ENCODE measurements at regions not wholly inside any gene's neighbourhood (a gene's known extent, or its start where the extent isn't known, plus 50 kb on each side); places are given as distances from the start of the nearest gene placed in this dataset.
"Not testable (repeated sequence)": the region's sequence is repeated elsewhere in the genome, so short reads cannot be mapped to it uniquely, and the experiment has no call there.

DNA sequence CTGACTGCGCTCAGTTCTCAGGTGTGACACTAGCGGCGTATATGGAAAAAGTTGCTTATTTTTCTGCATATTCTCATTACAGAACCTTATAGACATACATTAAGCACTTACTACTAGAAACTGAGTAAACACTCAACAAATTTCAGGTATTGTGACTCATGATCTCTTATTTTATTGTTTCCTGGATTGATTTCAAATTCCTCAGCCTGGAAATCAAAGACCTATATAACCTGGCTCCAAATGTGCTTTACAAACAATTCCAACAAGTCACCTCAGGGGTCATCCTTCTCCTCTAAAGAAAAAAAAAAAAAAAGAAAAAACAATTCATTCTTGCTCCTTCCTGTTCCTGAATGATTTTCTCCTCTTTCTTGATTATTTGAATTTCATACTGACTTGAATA is 152.3 kb downstream of the ADAM29 start:
- in situ Hi-C loops (cut with HindIII; ENCODE audit: low sequenced_read_pairs) = no loop called here
- no peak overlapping the region for H3K4me3 ChIP-seq (ENCODE audit: low read depth, low read length)

DNA sequence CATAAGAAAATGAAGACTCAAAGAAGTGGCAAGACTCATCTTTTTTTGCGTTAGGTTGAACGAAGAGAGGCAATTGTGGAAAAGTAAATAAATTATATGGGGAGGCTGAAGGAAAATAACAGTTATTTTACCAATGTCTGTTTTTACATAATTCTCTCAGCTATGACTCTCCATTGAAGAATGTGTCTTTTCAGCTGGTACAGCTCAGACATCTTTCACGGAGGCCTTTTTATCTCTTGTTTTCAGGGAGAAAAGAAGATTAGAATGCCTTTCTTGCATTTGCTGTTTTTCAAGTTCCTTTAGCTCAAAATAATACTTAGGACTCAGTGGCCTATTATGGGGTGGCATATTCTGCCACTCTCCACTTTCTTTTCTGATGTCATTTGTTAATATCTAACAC is 153.0 kb downstream of the ADAM29 start:
- peak; percentile 12 for DNase-seq (ENCODE audit: low read depth, low spot score)

More for the DNA sequence above, 152.3 kb downstream of the ADAM29 start:
- DNase-seq (ENCODE audit: low read depth, low spot score) = no peak
- TF ChIP-seq, protein P1, sequence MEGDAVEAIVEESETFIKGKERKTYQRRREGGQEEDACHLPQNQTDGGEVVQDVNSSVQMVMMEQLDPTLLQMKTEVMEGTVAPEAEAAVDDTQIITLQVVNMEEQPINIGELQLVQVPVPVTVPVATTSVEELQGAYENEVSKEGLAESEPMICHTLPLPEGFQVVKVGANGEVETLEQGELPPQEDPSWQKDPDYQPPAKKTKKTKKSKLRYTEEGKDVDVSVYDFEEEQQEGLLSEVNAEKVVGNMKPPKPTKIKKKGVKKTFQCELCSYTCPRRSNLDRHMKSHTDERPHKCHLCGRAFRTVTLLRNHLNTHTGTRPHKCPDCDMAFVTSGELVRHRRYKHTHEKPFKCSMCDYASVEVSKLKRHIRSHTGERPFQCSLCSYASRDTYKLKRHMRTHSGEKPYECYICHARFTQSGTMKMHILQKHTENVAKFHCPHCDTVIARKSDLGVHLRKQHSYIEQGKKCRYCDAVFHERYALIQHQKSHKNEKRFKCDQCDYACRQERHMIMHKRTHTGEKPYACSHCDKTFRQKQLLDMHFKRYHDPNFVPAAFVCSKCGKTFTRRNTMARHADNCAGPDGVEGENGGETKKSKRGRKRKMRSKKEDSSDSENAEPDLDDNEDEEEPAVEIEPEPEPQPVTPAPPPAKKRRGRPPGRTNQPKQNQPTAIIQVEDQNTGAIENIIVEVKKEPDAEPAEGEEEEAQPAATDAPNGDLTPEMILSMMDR (IDR thresholded peaks at IDR 0.05; ENCODE audit: low read depth, low read length) = no peak

DNA sequence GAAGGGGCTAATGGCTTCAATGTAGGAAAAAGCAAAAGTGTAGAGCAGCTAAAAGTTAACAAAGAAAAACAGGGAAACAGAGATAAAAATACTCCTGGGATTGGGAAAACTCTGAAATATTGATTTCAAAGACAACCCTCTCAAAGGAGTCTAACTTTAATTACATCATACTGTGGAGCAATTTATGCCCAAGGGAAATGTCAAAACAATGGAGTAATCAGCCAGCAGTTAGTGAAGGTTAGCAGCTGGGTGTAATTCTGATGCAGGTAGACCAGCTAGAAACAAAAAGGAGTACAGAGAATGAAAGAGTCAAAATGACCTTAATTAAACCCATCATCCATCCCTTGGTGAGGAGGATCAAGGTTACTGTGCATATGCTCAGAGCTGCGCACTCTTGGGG is 169.0 kb downstream of the ADAM29 start:
- in situ Hi-C loops (cut with HindIII; ENCODE audit: low sequenced_read_pairs) = no loop called here
- TF ChIP-seq, protein P1 (IDR thresholded peaks at IDR 0.05; ENCODE audit: low read depth, low read length) = no peak
- DNase-seq (ENCODE audit: low read depth, low spot score) = no peak
- H3K4me3 ChIP-seq (ENCODE audit: low read depth, low read length) = no peak overlapping the region

More for the DNA sequence above, 153.0 kb downstream of the ADAM29 start:
- in situ Hi-C loops (cut with HindIII; ENCODE audit: low sequenced_read_pairs) = no loop called here
- H3K4me3 ChIP-seq (ENCODE audit: low read depth, low read length) = no peak overlapping the region
- TF ChIP-seq, protein P1 (IDR thresholded peaks at IDR 0.05; ENCODE audit: low read depth, low read length) = no peak

DNA sequence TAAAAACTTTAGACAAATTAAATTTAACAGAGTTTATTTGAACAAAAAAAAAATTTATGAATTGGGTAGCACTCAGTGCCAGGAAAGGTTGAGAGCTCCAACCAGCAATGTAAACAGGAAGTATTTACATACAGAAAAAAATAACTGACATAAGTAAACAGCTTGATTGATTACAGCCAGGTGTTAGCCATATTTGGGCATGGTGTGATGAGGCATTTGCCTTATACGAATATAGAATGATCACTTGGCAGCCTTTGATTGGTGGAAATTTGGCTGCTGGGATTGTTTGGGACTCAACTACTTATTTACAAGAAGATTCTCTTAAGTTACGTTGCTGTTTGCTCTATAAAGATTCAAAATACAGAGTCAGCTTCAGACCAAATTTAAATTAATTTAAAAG is 172.0 kb downstream of the ADAM29 start:
- DNase-seq (ENCODE audit: low read depth, low spot score) = no peak
- in situ Hi-C loops (cut with HindIII; ENCODE audit: low sequenced_read_pairs) = no loop called here
- TF ChIP-seq, protein P1 (IDR thresholded peaks at IDR 0.05; ENCODE audit: low read depth, low read length) = no peak
- no peak overlapping the region for H3K4me3 ChIP-seq (ENCODE audit: low read depth, low read length)

DNA sequence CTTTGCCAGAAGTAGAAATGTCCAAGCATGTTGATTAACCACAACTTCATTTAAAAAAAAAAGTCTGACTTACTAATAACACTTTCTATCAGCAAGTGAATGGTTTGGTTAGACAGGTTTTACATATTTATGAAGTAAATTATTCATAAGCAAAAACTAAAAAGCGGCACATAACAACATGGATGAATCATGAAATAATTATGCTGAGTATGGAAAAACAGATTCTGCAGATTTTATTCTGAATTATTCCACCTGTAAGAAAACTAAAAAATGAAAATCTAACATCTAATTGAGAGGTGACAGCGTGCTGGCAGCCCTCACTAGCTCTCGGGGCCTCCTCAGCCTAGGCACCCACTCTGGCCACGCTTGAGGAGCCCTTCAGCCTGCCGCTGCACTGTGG is 173.5 kb downstream of the ADAM29 start:
- in situ Hi-C loops (cut with HindIII; ENCODE audit: low sequenced_read_pairs) = no loop called here

DNA sequence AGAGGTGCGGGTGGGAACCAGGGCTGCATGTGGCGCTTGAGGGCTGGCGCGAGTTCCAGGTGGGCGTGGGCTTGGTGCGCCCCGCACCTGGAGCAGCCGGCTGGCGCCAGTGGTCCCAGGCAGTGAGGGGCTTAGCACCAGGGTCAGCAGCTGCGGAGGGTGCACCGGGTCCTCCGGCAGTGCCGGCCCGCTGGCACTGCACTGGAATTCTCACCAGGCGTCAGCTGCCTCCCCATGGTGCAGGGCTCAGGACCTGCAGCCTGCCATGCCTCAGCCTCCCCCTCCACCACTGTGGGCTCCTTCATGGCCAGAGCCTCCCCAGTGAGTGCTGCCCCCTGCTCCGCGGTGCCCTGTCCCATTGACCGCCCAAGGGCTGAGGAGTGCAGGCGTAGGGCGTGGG is 174.0 kb downstream of the ADAM29 start:
- TF ChIP-seq, protein P1 (IDR thresholded peaks at IDR 0.05; ENCODE audit: low read depth, low read length) = no peak
- no peak for DNase-seq (ENCODE audit: low read depth, low spot score)
- in situ Hi-C loops (cut with HindIII; ENCODE audit: low sequenced_read_pairs) = no loop called here
- H3K4me3 ChIP-seq (ENCODE audit: low read depth, low read length) = no peak overlapping the region

More for the DNA sequence above, 173.5 kb downstream of the ADAM29 start:
- TF ChIP-seq, protein P1 (IDR thresholded peaks at IDR 0.05; ENCODE audit: low read depth, low read length) = no peak
- no peak overlapping the region for H3K4me3 ChIP-seq (ENCODE audit: low read depth, low read length)
- no peak for DNase-seq (ENCODE audit: low read depth, low spot score)

DNA sequence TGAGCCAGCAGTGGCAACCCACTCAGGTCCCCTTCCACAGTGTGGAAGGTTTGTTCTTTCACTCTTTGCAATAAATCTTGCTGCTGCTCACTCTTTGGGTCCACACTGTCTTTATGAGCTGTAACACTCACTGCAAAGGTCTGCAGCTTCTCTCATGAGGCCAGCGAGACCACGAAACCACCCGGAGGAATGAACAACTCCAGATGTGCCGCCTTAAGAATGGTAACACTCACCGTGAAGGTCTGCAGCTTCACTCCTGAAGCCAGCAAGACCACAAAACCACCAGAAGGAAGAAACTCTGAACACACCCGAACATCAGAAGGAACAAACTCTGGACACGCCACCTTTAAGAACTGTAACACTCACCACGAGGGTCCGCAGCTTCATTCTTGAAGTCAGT is 174.9 kb downstream of the ADAM29 start:
- DNase-seq (ENCODE audit: low read depth, low spot score); in situ Hi-C loops (cut with HindIII; ENCODE audit: low sequenced_read_pairs); H3K4me3 ChIP-seq (ENCODE audit: low read depth, low read length): not testable (repeated sequence)
